ENCODE measurements at regions not wholly inside any gene's neighbourhood (a gene's known extent, or its start where the extent isn't known, plus 50 kb on each side); places are given as distances from the start of the nearest gene placed in this dataset.

DNA sequence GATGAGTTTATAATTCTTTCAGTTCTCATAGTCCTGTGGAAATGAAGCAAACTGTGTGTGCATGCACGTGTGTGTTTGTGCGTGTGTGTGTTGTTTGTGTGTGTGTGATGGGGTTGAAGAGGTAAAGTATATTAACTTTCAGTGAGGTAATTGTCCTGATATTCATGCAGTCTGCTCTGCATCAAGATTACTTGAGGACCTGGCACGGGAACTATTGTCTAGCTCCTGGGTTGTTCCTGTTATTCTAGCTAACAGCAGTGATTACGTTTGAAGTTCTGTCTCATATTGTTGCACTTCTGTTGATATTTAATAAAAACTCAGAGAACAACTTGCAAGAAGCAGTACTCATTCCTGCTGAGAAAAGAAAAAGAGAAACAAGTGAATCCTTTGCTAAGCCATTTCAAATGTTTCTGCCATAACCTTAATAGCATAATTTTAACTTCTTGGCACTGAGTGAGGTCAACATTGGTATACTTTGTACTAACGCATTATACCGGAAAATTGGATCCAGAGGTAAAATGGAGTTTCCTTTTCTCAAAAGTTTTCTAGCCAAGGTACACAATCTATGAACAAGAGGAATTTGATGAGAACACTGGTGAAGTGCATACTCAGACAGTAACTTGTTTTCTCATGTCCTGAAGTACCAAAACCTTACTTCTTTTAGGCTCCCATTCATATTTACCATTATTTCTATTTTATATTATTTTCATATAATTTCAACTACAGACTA, 113.2 kb downstream of the SPCS3 start:
- ATAC-seq, result no peak
- no peak for TF ChIP-seq ZFP3 (CRISPR knock-in tag; IDR thresholded peaks at IDR 0.05)
- TF ChIP-seq, protein P1, sequence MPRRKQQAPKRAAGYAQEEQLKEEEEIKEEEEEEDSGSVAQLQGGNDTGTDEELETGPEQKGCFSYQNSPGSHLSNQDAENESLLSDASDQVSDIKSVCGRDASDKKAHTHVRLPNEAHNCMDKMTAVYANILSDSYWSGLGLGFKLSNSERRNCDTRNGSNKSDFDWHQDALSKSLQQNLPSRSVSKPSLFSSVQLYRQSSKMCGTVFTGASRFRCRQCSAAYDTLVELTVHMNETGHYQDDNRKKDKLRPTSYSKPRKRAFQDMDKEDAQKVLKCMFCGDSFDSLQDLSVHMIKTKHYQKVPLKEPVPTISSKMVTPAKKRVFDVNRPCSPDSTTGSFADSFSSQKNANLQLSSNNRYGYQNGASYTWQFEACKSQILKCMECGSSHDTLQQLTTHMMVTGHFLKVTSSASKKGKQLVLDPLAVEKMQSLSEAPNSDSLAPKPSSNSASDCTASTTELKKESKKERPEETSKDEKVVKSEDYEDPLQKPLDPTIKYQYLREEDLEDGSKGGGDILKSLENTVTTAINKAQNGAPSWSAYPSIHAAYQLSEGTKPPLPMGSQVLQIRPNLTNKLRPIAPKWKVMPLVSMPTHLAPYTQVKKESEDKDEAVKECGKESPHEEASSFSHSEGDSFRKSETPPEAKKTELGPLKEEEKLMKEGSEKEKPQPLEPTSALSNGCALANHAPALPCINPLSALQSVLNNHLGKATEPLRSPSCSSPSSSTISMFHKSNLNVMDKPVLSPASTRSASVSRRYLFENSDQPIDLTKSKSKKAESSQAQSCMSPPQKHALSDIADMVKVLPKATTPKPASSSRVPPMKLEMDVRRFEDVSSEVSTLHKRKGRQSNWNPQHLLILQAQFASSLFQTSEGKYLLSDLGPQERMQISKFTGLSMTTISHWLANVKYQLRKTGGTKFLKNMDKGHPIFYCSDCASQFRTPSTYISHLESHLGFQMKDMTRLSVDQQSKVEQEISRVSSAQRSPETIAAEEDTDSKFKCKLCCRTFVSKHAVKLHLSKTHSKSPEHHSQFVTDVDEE (CRISPR knock-in tag; IDR thresholded peaks at IDR 0.05), result no peak

DNA sequence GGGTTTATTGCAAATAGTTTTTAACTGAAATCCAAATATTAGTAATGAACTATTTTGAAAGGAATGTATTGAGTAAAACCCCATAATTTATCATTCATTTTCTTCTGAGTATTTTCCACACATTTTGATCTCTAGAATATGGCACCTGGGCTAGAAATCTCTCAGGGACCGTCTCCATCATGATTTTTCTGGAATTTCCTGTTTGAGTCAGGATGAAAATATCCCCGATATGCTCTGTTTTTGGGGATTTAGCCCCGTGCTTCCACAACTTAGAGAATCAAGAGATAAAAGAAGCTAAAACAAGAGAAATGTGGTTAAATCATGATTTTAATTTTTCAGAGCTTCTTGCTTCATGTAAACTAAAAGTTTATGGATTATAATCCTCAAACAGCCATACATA, 114.2 kb downstream of the SPCS3 start:
- TF ChIP-seq, protein P1 (CRISPR knock-in tag; IDR thresholded peaks at IDR 0.05), result no peak
- TF ChIP-seq ZNF70 (CRISPR knock-in tag; IDR thresholded peaks at IDR 0.05) (no peak), TOX (CRISPR knock-in tag; IDR thresholded peaks at IDR 0.05; ENCODE audit: borderline replicate concordance) (no peak), ZFP30 (CRISPR knock-in tag; IDR thresholded peaks at IDR 0.05) (no peak), BACH2 (CRISPR knock-in tag; IDR thresholded peaks at IDR 0.05; ENCODE audit: borderline replicate concordance) (no peak), ESRRG (CRISPR knock-in tag; IDR thresholded peaks at IDR 0.05) (no peak), GLIS3 (CRISPR knock-in tag; IDR thresholded peaks at IDR 0.05) (no peak), ZC3H10 (CRISPR knock-in tag; IDR thresholded peaks at IDR 0.05) (no peak), ZFP3 (CRISPR knock-in tag; IDR thresholded peaks at IDR 0.05) (no peak), CSDC2 (CRISPR knock-in tag; IDR thresholded peaks at IDR 0.05) (no peak)
- TF ChIP-seq, protein P2, sequence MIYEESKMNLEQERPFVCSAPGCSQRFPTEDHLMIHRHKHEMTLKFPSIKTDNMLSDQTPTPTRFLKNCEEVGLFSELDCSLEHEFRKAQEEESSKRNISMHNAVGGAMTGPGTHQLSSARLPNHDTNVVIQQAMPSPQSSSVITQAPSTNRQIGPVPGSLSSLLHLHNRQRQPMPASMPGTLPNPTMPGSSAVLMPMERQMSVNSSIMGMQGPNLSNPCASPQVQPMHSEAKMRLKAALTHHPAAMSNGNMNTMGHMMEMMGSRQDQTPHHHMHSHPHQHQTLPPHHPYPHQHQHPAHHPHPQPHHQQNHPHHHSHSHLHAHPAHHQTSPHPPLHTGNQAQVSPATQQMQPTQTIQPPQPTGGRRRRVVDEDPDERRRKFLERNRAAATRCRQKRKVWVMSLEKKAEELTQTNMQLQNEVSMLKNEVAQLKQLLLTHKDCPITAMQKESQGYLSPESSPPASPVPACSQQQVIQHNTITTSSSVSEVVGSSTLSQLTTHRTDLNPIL (CRISPR knock-in tag; IDR thresholded peaks at IDR 0.05; ENCODE audit: low read depth), result no peak
- ATAC-seq, result no peak

DNA sequence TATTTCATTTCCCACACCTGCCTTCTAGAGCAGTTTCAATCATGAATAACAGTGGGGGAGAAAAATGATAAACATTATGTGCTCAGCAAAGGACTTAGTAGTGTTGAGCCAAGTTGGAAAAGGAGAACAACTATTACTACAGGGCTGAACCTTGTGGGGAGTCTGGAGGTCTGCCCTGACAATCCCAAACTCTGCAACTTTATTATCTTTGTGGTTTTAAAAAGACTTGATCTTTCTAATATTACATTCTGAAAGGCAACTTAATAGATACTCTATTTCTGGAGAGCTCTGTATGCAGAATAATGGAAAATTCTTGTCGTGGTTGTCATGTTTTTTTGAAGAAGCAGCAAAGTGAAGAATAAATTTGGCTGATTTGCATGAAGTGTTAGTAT, 116.1 kb downstream of the SPCS3 start:
- peak; percentile 42 for ATAC-seq
- TF ChIP-seq ZC3H10 (CRISPR knock-in tag; IDR thresholded peaks at IDR 0.05) (no peak), GLIS3 (CRISPR knock-in tag; IDR thresholded peaks at IDR 0.05) (no peak), RARB (CRISPR knock-in tag; IDR thresholded peaks at IDR 0.05) (no peak), ZFP3 (CRISPR knock-in tag; IDR thresholded peaks at IDR 0.05) (no peak), ARNTL (CRISPR knock-in tag; IDR thresholded peaks at IDR 0.05; ENCODE audit: borderline replicate concordance, low read depth) (no peak), ZNF8 (CRISPR knock-in tag; IDR thresholded peaks at IDR 0.05) (no peak)

DNA sequence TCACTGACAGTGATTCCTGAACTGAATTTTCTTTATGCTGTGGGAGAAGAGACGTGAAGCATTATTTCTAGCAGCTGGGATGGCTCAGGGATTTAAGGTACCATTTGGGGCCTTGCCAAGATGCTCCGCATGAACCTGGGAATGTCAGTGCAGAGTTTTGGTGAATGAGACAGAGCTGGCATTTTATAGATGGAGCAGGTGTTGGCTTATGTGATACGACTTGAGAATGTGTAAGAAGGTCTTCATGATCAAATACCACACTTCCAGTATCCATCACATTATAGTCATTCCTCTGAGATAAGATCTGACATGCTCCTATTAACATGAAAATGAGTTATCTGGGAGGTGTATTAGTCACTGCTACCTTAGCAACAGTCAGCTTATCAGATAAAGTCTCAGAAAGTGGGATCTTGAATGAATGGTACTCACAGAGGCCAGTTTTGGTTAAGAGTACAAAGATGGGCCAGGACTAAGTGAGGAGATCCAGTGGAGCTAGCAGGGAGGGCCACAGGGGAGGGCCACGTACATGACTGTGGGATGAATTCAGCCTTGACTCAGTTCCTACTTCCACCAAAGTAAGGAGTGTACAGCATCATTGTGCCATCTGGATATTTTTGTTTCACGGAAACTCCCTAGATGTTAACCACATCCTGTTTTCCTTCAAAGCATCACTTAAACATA, 116.7 kb downstream of the SPCS3 start:
- 0 out of 2 replicates have a peak, but pooled peaks have one; percentile 29 for TF ChIP-seq ZC3H10 (CRISPR knock-in tag; IDR thresholded peaks at IDR 0.05)
- no peak for TF ChIP-seq ZNF8 (CRISPR knock-in tag; IDR thresholded peaks at IDR 0.05)
- no peak for TF ChIP-seq ZFP3 (CRISPR knock-in tag; IDR thresholded peaks at IDR 0.05)
- peak; percentile 73 for ATAC-seq

DNA sequence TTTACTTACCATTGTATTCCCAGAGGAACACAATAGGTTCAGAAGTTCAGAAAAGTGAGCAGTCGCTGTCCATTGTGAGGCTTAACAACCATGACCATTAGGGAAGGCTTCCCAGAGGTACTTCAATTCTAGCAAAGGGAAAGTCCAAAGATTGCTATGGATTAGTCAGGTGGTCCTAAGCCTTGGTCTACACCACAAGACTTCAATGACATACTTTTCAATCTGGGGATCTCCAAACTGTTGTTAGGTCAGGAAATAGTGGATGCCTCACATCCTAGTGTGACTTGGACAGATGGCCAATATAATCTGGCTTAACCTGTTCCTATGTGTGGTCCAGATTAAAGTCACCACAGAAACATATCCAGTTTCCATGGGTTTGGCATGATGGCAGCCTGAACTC, 118.0 kb downstream of the SPCS3 start:
- no peak for TF ChIP-seq PPARA (CRISPR knock-in tag; IDR thresholded peaks at IDR 0.05; ENCODE audit: borderline replicate concordance)
- TF ChIP-seq RARB (CRISPR knock-in tag; IDR thresholded peaks at IDR 0.05), result no peak
- no peak for TF ChIP-seq ZFP30 (CRISPR knock-in tag; IDR thresholded peaks at IDR 0.05)
- TF ChIP-seq TOX (CRISPR knock-in tag; IDR thresholded peaks at IDR 0.05; ENCODE audit: borderline replicate concordance), result no peak
- TF ChIP-seq CSDC2 (CRISPR knock-in tag; IDR thresholded peaks at IDR 0.05), result no peak
- no peak for TF ChIP-seq ARNTL (CRISPR knock-in tag; IDR thresholded peaks at IDR 0.05; ENCODE audit: borderline replicate concordance, low read depth)
- TF ChIP-seq ZNF70 (CRISPR knock-in tag; IDR thresholded peaks at IDR 0.05), result no peak
- TF ChIP-seq ESRRG (CRISPR knock-in tag; IDR thresholded peaks at IDR 0.05), result no peak
- TF ChIP-seq, protein P1 (CRISPR knock-in tag; IDR thresholded peaks at IDR 0.05), result no peak
- TF ChIP-seq TCF4 (CRISPR knock-in tag; IDR thresholded peaks at IDR 0.05; ENCODE audit: borderline replicate concordance), result no peak
- TF ChIP-seq ZNF565 (CRISPR knock-in tag; conservative IDR thresholded peaks at IDR 0.05; ENCODE audit: low read depth), result no peak
- no peak for TF ChIP-seq GLIS3 (CRISPR knock-in tag; IDR thresholded peaks at IDR 0.05)
- no peak for TF ChIP-seq ZFP3 (CRISPR knock-in tag; IDR thresholded peaks at IDR 0.05)
- TF ChIP-seq, protein P3, sequence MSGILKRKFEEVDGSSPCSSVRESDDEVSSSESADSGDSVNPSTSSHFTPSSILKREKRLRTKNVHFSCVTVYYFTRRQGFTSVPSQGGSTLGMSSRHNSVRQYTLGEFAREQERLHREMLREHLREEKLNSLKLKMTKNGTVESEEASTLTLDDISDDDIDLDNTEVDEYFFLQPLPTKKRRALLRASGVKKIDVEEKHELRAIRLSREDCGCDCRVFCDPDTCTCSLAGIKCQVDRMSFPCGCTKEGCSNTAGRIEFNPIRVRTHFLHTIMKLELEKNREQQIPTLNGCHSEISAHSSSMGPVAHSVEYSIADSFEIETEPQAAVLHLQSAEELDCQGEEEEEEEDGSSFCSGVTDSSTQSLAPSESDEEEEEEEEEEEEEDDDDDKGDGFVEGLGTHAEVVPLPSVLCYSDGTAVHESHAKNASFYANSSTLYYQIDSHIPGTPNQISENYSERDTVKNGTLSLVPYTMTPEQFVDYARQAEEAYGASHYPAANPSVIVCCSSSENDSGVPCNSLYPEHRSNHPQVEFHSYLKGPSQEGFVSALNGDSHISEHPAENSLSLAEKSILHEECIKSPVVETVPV (CRISPR knock-in tag; IDR thresholded peaks at IDR 0.05), result no peak
- ATAC-seq, result no peak

Data from SK-N-SH treated with all-trans-retinoic acid at 6 μM for 48 hours (cell line).